BE2C (cell line): ENCODE measurements at regions not wholly inside any gene's neighbourhood (a gene's known extent, or its start where the extent isn't known, plus 50 kb on each side); places are given as distances from the start of the nearest gene placed in this dataset.
"Not testable (repeated sequence)": the region's sequence is repeated elsewhere in the genome, so short reads cannot be mapped to it uniquely, and the experiment has no call there.

Experiments
- DNase-seq: peaks from one replicate; pipeline ENCODE4 v3.0.0-alpha.2; 2020
- H3K27me3 ChIP-seq: fragments of 250-450 bp; sonication (Bioruptor Pico); 2 replicates; pipeline ENCODE4 v1.5.1; 2020; ENCODE audit warnings: mild to moderate bottlenecking
- H3K36me3 ChIP-seq: fragments of 250-450 bp; sonication (Bioruptor Pico); 2 replicates; pipeline ENCODE4 v1.5.1; 2020; ENCODE audit warnings: mild to moderate bottlenecking
- H3K4me1 ChIP-seq: fragments of 250-450 bp; sonication (Bioruptor Pico); 2 replicates; pipeline ENCODE4 v1.5.1; 2020
- H3K4me3 ChIP-seq: 2 replicates; pipeline ENCODE4 v1.5.1; 2011; ENCODE audit warnings: low read depth, low read length
- H3K9me3 ChIP-seq: fragments of 250-450 bp; sonication (Bioruptor Pico); 2 replicates; pipeline ENCODE4 v1.5.1; 2020
- CTCF ChIP-seq: IDR thresholded peaks from 2 replicates; pipeline ENCODE4 v1.5.1; 2012; ENCODE audit warnings: mild to moderate bottlenecking, low read depth, low read length

- no peak for TF ChIP-seq CTCF
- no peaks in the 10 kb centered on the region for H3K9me3 ChIP-seq
- DNase-seq, result no peak
- H3K36me3 ChIP-seq, result no peaks in the 10 kb centered on the region
- no peak overlapping the region for H3K4me3 ChIP-seq
- no peaks in the 10 kb centered on the region for H3K27me3 ChIP-seq
- no peaks in the 10 kb centered on the region for H3K4me1 ChIP-seq
Measured at GRCh38 chr18:79604205-79604912, 75.2 kb upstream of the CTDP1 start.

GRCh38 chr18:79604913-79605880 is 74.4 kb upstream of the CTDP1 start:
- Histone ChIP-seq H3K27me3 (no peaks in the 10 kb centered on the region), H3K36me3 (no peaks in the 10 kb centered on the region), H3K4me3 (no peak overlapping the region), H3K4me1 (no peaks in the 10 kb centered on the region), H3K9me3 (no peaks in the 10 kb centered on the region)
- no peak for TF ChIP-seq CTCF
- no peak for DNase-seq

GRCh38 chr18:79606071-79606470 is 73.5 kb upstream of the CTDP1 start:
- H3K36me3 ChIP-seq, H3K4me1 ChIP-seq, H3K27me3 ChIP-seq, DNase-seq, H3K4me3 ChIP-seq, H3K9me3 ChIP-seq: not testable (repeated sequence)

- no peaks in the 10 kb centered on the region for H3K4me1 ChIP-seq
- no peak for DNase-seq
- TF ChIP-seq CTCF, result no peak
- no peaks in the 10 kb centered on the region for H3K36me3 ChIP-seq
- H3K9me3 ChIP-seq, result no peaks in the 10 kb centered on the region
- no peak overlapping the region for H3K4me3 ChIP-seq
- no peaks in the 10 kb centered on the region for H3K27me3 ChIP-seq
Measured at GRCh38 chr18:79606621-79607331, 72.8 kb upstream of the CTDP1 start.

GRCh38 chr18:79607361-79607952 is 72.1 kb upstream of the CTDP1 start:
- H3K36me3 ChIP-seq, result no peaks in the 10 kb centered on the region
- no peaks in the 10 kb centered on the region for H3K27me3 ChIP-seq
- TF ChIP-seq CTCF, result no peak
- no peak overlapping the region for H3K4me3 ChIP-seq
- no peaks in the 10 kb centered on the region for H3K4me1 ChIP-seq
- no peak for DNase-seq
- H3K9me3 ChIP-seq, result no peaks in the 10 kb centered on the region

- H3K9me3 ChIP-seq, result no peaks in the 10 kb centered on the region
Measured at GRCh38 chr18:79608069-79608468, 71.5 kb upstream of the CTDP1 start.

More at GRCh38 chr18:79608069-79608468, 71.5 kb upstream of the CTDP1 start:
- no peaks in the 10 kb centered on the region for H3K36me3 ChIP-seq
- no peak for TF ChIP-seq CTCF
- no peak for DNase-seq
- H3K4me1 ChIP-seq, result no peaks in the 10 kb centered on the region
- H3K27me3 ChIP-seq, result no peaks in the 10 kb centered on the region
- no peak overlapping the region for H3K4me3 ChIP-seq
